Activated gamma-delta T cell treated with anti-CD3 and anti-CD28 coated beads, Interleukin-2, amount 50 U/mL, for 16 hours (primary cell): ENCODE measurements at regions not wholly inside any gene's neighbourhood (a gene's known extent, or its start where the extent isn't known, plus 50 kb on each side); places are given as distances from the start of the nearest gene placed in this dataset.
"Not testable (repeated sequence)": the region's sequence is repeated elsewhere in the genome, so short reads cannot be mapped to it uniquely, and the experiment has no call there.

Experiments
- DNase-seq: peaks from one replicate; pipeline ENCODE4 v3.0.0-alpha.2; 2020; ENCODE audit warnings: low read depth

DNA sequence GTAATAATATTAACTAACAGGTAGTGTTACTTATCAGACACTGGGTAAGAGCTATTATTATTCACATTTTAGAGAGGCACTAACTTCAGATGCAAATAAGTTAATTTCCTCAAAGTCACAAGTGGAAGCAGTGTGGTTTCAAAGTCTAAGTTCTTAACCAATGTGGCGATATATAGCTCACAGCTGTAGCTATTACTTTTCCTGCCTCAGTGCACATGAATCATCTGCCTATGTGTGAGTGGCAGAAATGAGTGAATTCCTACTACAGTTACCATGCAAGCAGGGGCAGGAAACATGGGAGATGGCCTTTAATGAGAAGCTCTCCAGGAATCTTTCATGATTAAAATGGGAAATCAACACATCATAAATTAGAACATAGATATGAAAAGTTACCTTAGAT is 126.2 kb upstream of the EYA4 start:
- DNase-seq: no peak

DNA sequence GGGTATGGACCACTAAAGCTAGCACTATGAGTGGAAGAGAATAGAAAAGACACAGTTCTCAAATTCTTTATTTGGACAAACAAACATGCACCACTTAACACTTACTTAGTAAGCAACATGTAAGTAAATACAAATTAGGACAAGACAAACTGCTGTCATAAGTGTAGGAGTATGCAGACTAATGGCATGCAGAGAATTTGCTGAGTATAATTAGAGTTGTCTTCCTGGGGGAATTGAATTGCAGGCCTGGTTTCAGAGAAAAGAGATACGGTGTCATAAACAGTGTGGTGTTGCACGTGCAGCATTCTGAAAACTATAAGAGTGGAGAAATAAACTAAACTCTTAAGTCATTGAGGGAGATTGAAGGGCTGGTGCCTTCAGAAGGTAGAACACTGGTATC is 125.2 kb upstream of the EYA4 start:
- no peak for DNase-seq

DNA sequence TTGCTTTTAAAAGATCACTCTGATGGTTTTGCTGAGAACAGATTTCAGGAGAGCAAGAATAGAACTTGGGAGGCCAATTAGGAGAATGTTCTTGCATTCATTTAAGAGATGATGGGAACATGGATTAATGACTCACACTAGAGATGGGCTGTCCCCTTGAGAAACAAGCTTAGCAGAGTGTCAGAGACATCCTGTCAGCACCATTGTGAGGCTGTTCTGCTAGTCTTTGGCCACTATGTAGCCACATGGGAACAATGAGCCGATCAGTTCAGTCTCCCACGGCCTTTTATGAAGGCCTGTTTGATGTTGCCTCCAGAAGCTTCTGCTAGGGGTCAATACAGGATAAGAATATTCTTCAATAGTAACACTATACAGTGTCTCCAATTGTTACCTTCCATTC is 113.0 kb upstream of the EYA4 start:
- DNase-seq: no peak

DNA sequence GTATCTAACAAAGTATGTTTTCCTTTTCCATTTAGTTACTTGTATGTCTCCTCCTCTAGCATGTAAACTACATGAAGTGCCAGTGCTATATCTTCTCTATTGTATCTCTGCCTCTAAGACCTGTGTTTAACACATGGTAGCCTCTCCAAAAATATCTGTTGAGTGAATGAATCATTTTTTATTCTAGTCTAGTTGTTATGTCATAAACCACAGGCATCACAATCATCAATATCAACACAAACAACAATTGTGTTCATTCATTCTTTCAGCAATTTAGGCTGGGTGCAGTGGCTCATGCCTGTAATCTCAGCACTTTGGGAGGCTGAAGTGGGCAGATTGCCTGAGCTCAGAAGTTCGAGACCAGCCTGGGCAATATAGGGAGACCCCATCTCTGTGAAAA is 111.6 kb upstream of the EYA4 start:
- DNase-seq: no peak

DNA sequence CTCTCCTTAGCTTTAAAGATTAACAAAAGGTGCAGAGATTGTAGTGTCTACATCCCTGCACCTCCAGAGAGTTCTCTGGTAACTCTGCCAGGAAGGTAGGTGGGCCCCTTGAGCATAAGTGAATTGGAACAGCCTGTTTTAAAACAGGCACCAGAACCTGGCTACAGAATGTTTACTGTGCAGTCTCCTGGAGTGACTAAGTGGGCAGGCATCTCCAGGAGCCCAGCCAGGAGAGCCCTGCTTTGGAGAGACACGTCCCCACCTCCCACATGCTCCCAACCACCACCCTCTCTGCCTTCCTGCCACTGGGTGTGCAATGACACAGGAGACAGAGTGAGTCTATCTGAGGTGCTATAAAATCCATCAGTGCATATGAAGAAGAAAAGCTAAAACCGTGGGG is 110.3 kb upstream of the EYA4 start:
- DNase-seq: no peak

DNA sequence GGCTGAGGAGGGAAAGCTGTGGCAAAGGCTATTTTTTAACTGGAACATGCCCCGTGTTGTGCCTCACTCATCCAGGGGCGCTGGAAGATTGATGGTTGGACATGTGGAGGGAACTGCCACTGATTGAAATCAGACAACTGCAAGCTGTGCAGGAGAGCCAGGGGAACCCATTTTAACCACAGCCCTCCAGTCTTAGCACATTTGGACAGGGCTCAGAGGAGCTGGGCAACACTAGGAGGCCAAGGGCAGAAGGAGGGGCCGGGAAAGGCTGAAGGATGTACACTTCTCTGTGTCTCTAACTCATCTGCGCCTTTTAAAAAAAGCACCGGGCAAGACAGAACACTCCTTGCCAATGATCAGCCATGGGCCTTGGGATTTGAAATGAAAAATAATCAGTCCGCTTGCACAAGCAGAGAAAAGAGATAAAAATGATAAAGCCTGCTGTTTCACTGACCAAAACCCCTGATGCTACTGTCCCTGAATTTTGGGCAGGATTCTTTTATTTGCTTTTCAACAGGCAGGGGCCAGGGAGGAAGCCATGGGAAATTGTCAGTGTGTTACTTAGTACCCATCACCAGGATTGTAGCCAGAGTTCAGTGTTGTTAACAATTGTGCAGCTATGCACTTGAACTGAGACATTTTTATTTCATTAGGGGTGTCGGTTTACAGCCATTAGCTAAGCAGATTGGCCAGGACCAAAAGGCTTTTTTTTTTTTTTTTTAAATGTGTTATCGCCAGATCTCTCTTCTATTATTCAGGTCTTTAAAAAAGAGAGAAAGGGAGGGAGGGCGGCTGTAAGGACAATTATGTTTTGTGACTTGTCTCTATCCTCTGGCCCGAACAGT is 109.3 kb upstream of the EYA4 start:
- DNase-seq: no peak

DNA sequence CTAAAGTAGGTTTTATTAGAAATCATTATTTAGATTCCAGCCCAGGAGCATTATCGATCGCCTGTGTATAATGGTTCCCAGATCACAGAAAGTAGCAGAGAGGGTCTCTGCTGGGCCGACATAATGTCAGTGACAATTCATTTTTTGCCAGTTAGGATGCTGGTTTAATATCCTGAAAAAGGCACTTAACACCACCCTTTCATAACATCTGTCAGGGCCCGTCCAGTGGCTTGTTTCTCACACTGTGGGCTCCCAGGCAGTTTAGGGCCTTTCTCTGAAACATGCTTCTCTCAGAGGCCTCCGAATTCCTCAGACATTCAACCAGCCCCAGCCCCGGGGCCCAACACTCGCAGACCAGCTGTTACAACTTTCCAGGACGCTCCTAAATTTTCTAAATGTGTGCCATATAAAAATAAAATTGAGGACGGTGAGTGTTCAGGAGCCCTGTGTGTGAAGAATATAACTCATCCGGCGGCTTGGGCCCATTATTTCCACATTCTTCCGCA is 108.6 kb upstream of the EYA4 start:
- DNase-seq: no peak

DNA sequence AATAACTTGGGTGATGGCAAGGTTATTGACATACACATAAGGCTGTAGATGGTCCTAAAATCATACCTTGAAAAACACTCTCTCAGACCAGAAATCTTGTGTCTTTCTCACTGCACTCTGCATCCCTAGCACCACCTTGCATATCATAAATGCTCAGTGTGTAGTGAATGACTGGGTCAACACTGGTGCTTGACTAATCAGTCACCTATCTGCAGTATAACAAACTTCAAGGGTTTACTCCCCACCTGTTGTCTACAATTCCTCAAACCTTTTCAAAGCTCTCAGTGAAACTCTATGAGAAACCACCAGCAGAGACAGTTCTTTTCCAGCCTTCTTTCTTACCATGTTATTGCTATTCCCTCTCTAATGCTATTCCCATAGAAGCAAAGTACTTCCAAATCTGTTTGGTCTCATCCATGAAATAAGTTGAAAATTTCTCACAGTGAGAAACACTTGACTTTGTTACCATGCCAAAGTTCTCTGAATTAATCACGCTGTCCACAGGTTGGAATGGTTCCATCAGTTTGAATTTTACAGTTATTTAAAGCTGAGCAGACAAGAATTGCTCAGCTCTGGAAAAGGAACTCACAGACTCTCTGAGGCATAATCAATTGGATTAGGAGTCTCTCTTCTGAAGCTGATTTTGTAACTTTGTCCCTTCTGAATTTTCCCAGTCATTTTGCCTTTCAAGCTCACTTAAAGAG is 104.8 kb upstream of the EYA4 start:
- no peak for DNase-seq

DNA sequence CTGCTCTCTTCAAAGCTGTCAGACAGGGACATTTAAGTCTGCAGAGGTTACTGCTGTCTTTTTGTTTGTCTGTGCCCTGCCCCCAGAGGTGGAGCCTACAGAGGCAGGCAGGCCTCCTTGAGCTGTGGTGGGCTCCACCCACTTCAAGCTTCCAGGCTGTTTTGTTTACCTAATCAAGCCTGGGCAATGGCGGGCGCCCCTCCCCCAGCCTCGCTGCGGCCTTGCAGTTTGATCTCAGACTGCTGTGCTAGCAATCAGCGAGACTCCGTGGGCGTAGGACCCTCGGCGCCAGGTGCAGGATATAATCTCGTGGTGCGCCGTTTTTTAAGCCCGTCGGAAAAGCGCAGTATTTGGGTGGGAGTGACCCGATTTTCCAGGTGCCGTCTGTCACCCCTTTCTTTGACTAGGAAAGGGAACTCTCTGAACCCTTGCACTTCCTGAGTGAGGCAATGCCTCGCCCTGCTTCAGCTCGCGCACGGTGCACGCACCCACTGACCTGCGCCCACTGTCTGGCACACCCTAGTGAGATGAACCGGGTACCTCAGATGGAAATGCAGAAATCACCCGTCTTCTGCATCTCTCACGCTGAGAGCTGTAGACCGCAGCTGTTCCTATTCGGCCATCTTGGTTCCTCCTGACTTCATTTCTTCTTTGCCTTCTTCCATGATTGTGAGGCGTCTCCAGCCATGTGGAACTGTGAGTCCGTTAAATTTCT is 93.5 kb upstream of the EYA4 start:
- not testable (repeated sequence) for DNase-seq

DNA sequence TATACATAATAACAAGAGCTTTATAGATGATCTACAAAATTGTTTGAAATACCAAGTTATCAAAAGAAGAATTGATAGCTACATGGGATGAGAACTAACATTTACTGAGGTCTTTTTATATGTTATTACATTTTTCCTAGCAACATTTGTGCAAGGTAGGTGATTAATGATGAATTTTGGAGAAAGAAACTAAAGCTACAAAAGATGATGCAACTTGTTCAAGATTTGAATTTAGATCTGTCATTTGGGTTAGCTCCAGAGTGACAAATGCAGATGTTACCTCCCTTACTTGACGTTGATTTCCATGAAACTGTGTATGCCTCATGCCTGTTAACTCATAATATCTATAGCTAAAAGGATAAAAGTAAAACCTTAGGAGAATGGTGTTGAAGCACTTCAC is 84.5 kb upstream of the EYA4 start:
- no peak for DNase-seq

DNA sequence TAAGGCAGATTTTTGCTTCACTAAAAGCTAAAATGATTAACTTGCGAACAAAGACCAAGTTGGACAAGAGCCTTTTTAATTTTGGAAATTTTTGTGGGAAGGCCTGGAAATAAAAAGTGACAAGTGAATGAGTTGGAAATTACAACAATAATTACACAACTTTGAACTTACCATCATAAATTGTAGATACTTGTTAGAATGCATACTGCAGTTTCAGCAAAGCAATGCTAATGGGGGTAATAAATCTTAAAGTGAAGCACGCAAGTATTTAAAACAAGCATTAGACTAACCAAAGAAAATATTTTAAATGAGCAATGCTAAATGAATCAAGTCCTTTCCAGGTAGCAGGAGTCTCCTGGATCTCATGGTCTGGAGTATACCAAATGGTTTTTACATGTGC is 83.2 kb upstream of the EYA4 start:
- no peak for DNase-seq

DNA sequence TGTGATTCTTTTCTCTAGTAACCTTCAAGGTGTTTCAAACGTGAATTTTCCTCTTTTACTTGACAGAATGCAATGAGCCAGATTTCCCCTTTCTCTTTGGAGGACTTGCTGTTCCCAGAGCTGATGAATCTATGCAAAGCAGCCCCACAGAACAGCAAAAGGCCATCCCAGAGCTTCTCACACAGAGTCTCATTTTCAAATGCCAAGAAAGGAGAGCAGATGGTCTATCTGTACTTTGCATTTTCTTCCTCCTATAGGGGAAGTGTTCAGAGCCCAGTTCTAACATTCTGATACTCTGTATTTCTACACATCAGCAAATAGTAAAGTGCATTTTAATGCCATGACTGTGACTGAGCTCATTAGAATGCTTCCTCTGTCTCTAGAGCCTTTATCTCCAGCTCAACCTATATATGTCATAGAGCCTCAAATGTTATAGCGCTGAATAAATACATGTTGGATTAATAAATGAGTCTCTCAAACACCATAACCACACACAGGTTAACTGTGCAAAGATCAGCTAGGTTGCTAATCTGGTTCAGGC is 81.8 kb upstream of the EYA4 start:
- DNase-seq: no peak

DNA sequence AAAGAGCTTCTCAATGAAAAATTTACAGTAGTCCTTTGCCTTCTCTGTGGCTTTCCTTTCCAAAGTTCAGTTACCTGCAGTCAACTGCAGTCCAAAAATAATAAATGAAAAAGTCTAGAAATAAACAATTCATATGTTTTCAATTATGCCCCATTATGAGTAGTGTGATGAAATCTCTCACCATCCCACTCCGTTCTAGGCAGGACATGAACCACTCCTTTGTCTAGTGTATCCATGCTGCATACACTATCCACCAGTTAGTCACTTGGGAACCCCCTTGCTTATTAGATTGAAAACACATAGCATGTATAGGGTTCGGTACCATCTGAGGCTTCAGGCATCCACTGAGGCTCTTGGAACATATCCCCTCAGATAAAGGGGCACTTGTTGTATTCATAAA is 80.6 kb upstream of the EYA4 start:
- DNase-seq: no peak

DNA sequence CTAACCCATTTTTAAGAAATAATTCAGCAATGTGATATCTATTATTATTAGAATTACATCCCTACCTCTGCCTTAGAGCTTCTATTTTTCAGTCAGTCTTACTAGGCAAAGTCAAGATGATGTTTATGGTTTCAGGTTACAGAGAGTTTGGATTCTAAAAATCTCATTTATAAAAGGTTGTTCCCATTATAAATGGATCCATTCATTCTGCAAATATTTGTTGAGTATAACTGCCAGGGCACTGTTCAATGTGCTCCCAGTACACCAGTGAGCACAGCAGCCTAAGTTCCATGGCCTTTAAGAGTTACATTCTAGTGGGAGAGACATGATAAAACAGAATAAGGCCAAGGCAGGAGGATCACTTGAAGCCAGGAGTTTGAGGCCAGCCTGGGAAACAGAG is 75.9 kb upstream of the EYA4 start:
- no peak for DNase-seq

DNA sequence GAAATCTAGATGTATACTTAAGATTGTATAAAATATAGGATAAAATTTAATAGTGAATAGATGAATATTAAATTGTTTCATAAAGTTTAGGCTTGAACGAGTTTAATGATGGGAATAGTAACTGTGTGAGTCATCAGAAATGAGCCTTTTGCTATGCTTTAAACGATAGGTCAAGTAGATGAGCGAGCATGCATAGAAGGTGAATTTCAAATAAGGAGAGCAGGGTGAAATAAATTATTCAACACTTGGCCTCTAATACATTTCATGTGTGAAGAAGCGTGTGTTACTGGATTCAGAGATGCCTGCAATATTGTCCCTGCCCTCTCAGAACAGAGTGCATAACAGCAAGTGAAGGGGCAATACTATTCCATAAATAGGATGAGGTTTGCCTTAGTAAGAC is 74.4 kb upstream of the EYA4 start:
- DNase-seq: no peak

DNA sequence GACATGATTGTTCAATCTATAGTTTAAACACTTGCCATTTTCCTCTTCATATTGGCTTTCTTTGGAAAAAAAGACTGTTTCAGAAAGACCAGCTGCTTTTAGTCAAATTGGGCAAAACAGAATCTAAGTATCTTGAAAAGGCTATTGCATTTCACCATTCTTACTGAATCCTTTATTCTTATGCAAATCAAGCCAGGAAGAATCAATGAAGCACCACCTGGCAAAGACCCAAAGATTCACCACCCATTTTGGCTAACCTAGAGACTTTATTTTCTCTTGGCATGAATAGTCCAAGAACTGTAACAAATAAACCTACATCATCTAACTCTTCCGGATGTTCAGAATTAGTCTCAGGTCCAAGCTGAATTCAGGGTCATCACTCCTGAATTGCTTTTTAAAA is 71.3 kb upstream of the EYA4 start:
- DNase-seq: no peak

DNA sequence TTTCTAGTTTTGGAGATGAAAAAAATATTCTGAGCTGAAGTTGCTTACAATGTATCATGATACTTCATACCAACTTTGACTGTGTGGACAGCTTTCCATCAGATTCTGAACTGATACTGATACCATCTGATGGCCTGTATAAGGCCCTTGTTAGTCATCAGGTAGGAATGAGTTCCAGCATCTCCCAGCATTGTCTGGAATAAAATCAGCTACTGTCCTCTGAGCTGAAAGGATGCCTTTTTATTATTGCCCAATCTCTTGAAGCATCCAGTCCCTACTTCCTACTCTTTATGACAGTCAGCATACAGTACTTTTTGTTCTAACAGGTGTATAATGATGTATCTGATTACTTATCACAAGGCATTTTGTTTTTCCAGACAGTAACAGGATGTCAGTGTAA is 70.6 kb upstream of the EYA4 start:
- DNase-seq: no peak

DNA sequence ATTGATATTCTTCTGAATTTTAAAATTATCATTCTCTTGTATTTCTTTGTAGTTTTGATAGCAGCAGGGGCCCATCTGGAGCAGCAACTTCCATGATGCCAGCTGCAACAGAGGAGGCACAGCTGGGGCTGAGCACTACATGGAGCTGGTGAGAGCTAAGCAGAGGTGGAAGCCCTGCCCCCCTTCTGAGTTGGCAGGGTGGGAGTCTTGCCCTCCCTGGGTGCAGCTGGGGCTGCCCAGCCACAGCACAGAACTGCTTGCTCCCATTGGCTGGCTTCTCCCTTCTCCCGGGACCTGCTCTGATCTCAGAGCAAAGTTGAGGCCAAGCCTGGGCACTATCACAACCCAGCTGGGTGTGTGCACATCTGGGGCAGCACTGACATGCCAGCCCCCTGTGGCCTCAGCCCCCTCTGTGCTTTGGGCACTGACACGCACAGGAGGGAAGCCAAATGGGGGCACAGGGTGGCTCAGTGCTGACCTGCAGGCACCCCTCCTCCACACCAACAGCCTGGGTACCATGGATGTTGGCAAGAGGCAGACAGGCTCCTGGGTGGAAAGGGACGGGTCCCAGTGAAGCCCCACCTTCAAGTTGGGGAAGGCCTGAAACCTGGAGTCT is 69.1 kb upstream of the EYA4 start:
- DNase-seq: no peak

DNA sequence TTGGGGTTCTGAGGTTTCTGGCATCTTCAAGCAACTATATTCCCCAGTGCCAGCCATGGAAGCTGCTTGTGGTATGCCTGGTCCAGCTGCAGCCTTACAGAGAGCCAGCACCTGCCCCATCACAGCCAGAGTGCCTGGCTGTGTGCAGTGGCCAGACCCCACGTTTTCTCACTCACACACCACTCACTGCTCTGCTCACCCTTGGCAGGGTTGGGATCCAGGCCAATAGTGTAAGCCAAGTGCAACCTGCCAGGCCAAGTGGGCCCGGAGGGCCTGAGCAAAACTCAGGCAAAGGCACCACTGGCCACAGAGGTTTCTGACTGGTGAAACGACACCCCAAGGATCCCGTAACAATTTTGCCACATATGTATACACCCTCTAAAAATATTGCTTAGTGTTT is 67.9 kb upstream of the EYA4 start:
- DNase-seq: no peak

DNA sequence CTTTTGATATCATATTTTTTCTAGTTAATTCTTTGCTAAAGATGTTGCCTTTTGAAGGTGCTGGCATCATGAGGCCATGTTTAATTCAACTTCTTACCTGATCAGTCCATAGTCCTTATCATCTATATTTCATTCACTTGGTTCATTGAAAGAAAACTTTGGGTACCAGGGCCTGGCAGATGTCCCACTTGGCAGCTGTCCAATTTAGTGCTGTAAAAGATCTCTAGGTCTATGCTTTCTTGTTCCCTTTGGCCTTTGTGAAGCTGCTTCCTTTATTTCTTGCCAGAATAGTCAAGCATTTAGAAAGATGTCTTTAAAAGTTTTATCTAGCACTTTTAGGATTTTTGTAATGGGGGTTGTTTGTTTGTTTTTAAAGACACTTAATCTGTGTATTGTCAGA is 61.7 kb upstream of the EYA4 start:
- no peak for DNase-seq

DNA sequence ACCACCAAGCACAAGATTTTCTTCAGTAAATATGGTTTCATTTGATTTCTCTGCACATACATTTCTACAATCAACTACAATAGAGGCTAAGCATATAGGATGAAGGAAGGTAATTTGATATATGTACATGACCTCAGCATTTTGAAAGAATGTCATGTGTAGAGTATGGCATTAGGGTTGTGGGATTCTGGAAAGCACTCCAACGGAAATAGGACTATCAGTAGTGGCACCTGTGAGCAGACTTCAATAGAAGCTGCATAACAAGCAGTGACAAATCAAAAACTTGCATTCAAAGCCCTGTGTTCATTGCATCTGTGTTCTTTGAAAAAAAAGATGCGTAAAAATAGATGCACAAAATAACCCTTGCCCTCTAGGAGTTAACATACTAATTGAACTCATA is 57.5 kb upstream of the EYA4 start:
- no peak for DNase-seq

DNA sequence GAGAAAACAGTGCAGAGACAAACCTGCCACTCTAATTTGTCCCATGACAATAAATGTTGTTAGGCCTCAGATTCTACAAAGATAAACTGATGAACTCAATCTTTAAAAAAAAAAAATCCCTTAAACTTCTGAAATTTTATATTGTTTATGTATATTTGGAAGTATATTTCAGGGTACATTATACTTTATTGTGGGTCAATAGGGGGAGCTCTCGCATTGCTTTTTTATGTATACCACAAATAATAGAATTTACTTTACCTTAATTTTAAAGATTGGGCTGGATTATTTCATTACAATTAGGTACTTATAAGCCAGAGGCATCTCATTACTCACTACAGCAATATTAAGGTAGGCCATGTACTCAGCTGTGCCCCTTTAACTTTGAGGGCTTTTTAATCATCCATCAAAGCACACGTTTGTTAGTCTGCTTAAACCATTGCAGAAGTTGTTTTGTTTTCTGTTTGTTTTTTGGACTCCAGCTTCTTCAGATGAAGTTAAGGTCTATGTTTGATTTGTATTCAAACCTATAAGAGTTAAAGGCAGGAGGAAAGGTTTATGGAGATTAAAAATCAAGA is 56.3 kb upstream of the EYA4 start:
- DNase-seq: no peak
